ENCODE measurements at regions not wholly inside any gene's neighbourhood (a gene's known extent, or its start where the extent isn't known, plus 50 kb on each side); places are given as distances from the start of the nearest gene placed in this dataset.
"Not testable (repeated sequence)": the region's sequence is repeated elsewhere in the genome, so short reads cannot be mapped to it uniquely, and the experiment has no call there.

GRCh38 chr6:27810768-27811450 is 101.3 kb downstream of the OR2B2 start:
- peak overlapping the region; percentile 97 for H3K27ac ChIP-seq
- no peaks in the 10 kb centered on the region for H3K36me3 ChIP-seq
- H3K4me1 ChIP-seq = peaks cover 19% of the 10 kb centered on the region
- DNase-seq = no peak
- ATAC-seq = no peak
- H3K9me3 ChIP-seq = no peaks in the 10 kb centered on the region
- intact Hi-C loops (cut with DNase I) = no loop called here
- TF ChIP-seq CTCF (IDR thresholded peaks at IDR 0.05) = no peak
- H3K4me3 ChIP-seq = peak overlapping the region; percentile 65
- peaks cover 31% of the 10 kb centered on the region for H3K27me3 ChIP-seq (ENCODE audit: low read depth)

GRCh38 chr6:27809939-27810767 is 102.0 kb downstream of the OR2B2 start:
- no peak for TF ChIP-seq CTCF (IDR thresholded peaks at IDR 0.05)
- DNase-seq (peak; percentile 75), ATAC-seq (peak; percentile 84)
- intact Hi-C loops (cut with DNase I) = no loop called here
- peak overlapping the region; percentile 97 for H3K27ac ChIP-seq
- peaks cover 24% of the 10 kb centered on the region for H3K27me3 ChIP-seq (ENCODE audit: low read depth)
- H3K4me1 ChIP-seq = peaks cover 19% of the 10 kb centered on the region
- no peaks in the 10 kb centered on the region for H3K9me3 ChIP-seq
- peak overlapping the region; percentile 65 for H3K4me3 ChIP-seq
- H3K36me3 ChIP-seq = no peaks in the 10 kb centered on the region

GRCh38 chr6:27809067-27809938 is 102.9 kb downstream of the OR2B2 start:
- Histone ChIP-seq H3K4me1 (peaks cover 19% of the 10 kb centered on the region), H3K27ac (peak overlapping the region; percentile 97), H3K4me3 (peak overlapping the region; percentile 65), H3K36me3 (no peaks in the 10 kb centered on the region), H3K27me3 (ENCODE audit: low read depth) (peaks cover 20% of the 10 kb centered on the region), H3K9me3 (no peaks in the 10 kb centered on the region)
- DNase-seq (no peak), ATAC-seq (no peak)
- no peak for TF ChIP-seq CTCF (IDR thresholded peaks at IDR 0.05)
- intact Hi-C loops (cut with DNase I) = no loop called here

- peaks cover 16% of the 10 kb centered on the region for H3K27me3 ChIP-seq (ENCODE audit: low read depth)
- peak; percentile 13 to 19 for ATAC-seq
- DNase-seq; H3K36me3 ChIP-seq; H3K9me3 ChIP-seq; intact Hi-C loops (cut with DNase I): not testable (repeated sequence)
- H3K4me1 ChIP-seq = peaks cover 19% of the 10 kb centered on the region
- peak overlapping the region; percentile 61 for H3K4me3 ChIP-seq
- H3K27ac ChIP-seq = peak overlapping the region; percentile 89
Observed at GRCh38 chr6:27808242-27809066, 103.7 kb downstream of the OR2B2 start.

- peaks cover 14% of the 10 kb centered on the region for H3K27me3 ChIP-seq (ENCODE audit: low read depth)
- H3K4me3 ChIP-seq = peak overlapping the region; percentile 61
- H3K9me3 ChIP-seq; intact Hi-C loops (cut with DNase I); H3K36me3 ChIP-seq: not testable (repeated sequence)
- H3K4me1 ChIP-seq = peaks cover 19% of the 10 kb centered on the region
- ATAC-seq (peak; percentile 90 to 91), DNase-seq (peak; percentile 74)
- peak overlapping the region; percentile 89 for H3K27ac ChIP-seq
Observed at GRCh38 chr6:27807441-27808241, 104.6 kb downstream of the OR2B2 start.
